Stimulated activated CD4-positive, alpha-beta T cell treated with anti-CD3 and anti-CD28 coated beads, Interleukin-2, amount 100 ng/mL, for 24 hours (primary cell): ENCODE measurements at regions not wholly inside any gene's neighbourhood (a gene's known extent, or its start where the extent isn't known, plus 50 kb on each side); places are given as distances from the start of the nearest gene placed in this dataset.

Experiments used
- DNase-seq, 2 donors: peaks; one replicate each; pipeline ENCODE4 v3.0.0-alpha.2; 2020

DNA sequence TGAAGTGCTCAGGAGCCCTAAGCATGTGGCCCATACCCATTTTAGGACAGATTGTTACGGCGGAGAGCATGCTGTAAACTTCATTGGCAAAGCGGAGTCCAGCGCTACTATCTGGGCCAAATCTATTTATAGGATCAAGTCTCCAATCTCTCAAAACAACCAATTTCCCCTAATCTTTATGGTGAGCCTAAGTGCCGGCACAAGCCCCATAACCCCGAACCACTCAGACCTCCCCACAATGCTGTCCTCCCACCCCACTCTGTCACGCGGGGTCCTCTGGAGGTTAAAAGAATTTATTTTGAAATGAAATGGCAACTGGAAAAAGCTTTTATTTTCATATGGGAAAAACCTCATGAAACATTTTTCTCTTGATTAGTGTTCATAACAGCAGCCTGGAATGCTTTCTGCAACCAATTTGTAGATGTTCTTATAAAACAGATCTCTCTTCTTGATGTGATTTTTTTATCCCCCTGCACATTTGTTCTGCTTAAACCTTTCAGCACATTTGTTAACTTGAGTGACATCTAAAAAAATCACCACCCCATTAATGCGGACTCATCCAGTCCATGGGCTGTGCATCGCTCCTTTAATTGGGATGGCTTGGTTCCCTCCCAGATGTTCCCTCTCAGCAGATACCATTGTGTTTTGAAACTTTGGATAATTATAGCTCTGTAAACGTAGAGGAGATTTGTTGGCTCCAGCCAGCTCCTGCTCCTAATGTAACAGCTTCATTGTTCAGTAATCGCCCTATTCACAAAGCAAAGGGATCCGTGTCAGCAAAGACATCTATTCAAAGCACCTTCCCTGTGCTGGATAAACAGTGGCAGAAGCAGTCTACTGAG, 323.6 kb downstream of the CD83 start:
- no peak for DNase-seq

DNA sequence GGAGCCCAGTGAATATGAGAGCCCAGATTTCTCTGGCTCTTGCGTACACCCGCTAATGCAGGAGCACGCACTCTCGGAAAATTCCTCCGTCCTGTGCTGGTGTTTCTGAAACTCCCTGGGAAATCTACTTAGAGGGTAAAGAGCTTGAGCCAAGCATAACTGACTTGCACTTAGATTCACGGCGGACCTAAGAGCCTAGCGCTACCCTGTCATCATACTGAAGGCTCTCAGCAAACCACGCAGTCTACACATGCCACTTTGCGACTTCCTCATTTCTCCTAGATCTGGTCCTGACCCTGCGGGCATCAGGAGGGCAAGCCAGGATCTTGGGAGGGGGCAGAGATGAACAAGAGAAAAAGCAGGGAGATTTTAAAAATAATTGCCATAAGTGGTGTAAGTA, 324.7 kb downstream of the CD83 start:
- no peak for DNase-seq

DNA sequence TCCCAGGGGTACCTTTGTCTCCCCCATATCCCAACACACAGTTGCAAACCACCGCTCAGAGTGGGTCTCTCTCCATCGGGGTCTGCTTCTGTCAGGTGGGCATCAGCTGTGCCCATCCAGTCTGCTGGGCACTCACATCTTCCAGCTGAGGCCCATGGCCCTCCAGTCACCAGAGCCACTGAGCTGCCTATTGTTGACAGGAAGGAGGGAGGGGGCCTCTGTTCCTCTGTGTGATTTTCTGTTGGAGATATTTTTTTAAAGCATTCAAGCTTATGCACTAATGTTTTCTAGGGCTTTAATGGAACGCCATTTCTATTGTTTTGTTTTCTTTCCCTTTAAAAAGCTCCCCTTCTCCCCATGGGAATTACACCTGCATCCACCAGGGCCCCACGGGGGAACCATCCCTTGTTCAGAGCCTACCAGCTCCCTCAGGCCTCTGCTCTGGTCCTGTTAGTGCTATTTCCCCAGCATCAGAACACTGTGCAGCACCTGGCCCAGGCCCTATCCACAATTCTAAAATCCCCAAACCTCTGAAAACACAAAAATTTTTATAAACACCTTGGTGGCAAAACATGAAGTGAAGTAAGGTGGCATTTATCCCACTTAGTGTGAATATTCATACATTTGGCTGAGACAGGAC, 326.2 kb downstream of the CD83 start:
- DNase-seq: no peak

DNA sequence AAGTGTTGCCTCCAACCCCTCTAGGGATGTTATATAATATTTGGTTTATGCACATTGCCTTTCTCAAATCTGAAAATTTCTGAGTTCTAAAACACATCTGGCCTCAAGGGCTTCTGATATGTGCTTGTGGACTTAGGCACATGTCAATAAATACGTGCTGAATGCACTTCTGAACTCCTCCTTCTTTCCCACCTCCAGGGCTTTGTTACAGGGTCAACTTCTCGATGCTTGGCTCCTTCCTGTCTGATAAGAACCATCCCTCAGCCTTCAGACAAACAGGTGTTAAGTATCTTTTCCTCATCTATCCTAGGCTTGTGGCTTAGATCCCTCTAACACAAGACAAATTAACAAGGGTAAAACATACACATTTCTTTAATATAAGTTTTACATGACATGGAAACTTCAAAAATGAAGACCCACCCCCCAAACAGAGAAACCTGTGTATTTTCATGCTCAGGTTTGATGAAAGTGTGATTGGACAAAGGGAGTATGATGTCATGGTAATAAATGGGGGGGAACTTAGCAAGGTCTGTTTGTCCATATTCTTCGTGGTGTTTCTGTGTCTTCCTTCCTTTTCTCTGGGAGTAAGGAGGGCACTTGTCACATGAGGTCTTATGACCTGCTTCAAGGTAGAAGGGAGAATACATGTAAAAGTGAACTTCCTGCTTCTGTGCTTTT, 326.9 kb downstream of the CD83 start:
- no peak for DNase-seq

DNA sequence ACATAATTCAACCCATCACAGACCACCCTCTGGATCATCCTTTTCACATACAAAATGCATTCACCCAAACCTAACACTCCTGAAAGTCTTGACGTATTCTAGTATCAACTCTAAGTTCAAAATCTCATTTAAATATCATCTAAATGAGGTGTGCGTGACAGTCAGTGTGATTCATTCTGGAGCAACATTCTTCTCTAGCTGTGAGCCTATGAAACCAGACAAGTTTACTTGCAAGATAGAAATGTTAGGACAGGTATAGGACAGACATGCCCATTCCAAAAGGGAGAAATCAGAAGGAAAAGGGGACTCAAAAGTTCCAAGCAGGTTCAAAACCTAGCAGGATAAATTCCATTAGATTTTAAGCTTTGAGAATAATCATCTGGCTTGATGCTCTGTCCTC, 329.7 kb downstream of the CD83 start:
- no peak for DNase-seq

DNA sequence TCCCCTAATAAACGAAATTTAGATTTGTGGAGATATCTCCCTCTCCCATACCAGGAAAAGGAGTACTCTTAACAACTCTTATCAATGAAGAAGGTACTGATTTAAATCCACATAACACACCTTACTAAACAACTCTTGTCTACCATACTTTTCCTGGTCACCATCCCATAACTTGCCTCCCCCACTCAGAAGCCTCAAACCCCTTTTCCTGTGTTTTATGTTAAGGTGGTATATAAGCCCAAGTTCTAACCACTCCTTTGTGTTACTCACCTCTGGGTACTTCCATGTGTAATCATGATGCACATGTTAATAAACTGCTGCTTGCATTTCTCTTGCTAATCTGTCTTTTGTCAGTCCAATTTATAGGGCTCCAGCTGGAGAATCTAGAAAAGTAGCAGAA, 330.7 kb downstream of the CD83 start:
- no peak for DNase-seq

DNA sequence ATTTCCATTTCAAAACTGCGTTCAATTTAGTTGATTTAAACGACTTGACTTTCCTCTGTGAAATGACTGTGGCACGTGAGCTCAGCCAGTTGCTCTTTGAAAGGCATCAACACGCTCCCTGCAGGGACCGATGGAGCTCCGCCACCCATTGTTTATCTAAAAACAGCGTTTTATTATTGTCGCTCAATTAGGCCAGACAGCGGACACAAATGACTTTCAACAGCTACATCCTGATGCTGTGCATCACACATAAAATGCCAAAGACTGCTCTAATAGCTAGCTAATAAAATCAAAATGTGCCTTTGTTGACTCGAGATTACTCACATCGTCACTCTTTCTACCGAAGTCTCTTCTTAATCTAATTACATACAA, 332.5 kb downstream of the CD83 start:
- DNase-seq: no peak

DNA sequence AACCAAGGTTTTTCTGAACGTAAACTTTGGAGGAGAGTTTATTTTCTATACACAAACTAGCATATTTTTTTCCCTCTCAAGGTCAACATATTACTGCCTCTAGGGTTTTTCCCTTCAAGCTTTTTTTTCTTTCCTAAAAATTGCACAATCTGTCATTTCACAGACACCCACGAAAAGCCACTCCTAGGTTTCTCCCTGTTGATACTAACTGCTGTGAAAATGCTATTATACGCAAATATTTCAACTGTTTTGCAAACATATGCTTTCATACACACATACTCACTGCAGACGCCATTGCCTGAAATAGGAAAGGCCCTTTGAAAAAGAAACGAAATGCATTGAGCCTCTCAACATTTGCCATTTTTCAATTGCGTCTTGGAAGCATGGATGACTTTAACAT, 333.0 kb downstream of the CD83 start:
- DNase-seq: no peak

DNA sequence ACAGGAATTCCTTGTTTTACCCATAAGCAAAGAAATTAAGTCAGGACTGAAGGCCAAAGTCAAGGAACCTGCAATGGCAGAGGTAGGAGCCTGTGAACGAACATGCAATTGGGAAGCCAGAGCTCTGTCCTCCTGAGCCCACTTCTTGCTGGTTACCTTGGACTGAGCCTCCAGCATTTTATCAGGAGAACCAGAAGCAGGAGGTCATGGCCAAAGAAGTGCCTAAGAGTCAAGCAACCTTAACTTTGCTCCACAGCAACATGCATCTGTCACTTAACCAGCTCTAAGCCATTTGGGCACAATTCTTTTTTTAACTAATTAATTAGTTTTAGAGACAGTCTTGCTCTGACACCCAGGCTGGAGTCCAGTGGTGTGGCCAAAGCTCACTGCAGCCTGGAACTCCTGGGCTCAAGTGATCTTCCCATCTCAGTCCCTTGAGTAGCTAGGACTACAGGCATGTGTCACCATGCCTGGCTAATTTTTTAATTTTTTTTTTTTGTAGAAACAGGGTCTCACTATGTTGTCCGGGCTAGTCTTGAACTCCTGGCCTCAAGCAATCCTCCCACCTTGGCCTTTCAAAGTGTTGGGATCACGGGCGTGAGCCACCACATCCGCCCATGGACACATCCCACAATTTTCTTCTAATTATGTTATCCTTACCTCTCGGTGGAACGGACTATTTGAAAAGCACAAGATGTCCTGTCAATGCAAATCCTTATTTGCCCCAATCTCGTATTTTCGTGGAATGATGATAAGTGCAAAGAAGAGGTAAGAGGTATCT, 334.2 kb downstream of the CD83 start:
- no peak for DNase-seq

DNA sequence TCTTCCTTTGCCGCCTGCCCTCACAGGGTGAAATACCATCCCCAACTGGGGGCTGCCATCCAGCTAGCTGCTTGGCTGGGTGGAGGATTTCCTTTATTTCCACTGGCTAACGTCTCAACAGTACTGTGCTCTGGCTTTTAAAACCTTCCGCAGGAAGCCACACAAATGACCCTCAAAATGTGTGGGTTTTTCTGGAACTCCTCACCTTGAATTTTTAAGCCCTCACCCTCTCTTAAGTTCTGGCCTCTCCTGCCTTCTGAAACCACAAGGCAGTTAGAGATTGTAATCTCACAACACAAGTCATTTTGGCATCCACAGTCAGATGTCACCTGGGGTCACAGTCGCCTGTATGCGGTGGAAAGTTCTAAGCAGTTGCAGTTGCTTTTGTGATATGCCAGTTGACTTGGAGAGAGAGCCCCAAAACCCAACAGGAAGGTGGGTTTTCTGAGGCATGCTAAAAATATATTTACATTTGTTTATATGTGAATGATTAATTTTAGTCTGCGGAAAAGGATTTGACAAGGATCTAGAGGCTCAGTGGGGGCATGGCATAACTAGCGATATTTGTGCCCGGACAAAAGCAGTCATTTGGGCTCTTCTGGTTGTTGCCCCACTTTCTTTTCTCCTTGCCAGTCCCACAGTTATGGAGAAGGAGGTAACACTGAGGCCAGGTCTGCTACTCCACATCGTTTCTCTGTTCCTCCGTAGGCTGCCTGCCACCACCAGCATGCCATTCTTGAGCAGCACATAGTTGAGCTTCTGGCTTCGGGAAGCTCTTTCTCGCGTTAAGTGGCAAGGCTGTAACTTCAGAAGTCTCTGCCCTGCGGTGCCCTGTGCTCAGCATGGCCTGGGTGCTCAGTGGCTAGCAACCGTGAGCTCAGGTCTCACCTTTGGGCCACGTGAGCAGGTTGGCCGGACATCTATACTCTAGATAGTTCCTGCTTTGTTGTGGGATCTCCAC, 335.3 kb downstream of the CD83 start:
- DNase-seq: peak; percentile 58 to 64

DNA sequence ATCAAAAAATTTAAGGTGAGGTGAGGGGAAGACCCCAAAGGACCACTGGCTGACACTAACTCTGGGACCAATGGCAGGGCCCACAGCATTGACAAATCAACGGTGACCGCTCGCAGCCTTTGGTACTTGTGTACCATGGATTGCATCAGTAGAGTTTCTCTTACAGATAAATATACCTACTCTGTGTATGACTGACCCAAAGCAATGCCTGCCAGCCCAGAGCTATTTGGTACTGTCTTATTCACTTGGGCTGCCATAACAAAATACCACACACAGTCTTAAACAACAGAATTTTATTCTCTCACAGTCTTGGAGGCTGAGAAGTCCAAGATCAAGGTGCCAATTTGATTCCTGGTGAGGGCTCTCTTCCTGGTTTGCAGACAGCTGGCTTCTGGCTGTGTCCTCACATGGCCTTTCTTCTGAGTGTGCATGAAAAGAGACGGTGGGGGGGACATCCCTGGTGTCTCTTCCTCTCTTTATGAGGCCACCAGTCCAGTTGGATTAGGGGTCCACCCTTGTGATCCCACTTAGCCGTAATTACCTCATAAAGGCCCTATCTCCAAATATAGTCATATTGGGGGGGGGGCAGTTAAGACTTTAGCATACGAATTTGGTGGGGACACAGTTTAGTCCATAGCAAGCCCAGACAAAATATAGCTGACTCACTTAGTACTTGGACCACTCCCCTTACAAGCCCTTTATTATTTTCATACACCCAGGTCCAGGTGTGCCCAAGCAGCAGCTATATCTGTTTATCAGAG, 336.3 kb downstream of the CD83 start:
- DNase-seq: no peak

DNA sequence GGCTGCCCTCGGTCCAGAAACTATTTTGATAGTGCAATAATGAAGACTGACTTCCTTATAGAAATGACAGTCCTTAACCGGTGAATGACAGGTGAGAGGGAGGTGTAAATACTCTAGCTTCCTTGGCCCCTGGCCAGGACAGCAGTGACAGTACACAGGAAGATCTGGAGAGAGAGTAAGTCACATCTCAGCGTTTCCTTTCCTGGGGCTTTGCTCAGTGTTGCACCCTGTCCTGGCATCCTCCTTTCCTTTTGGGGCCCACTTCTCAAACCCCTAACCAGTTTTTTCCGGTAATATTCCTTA, 336.9 kb downstream of the CD83 start:
- peak; percentile 24 to 59 for DNase-seq

DNA sequence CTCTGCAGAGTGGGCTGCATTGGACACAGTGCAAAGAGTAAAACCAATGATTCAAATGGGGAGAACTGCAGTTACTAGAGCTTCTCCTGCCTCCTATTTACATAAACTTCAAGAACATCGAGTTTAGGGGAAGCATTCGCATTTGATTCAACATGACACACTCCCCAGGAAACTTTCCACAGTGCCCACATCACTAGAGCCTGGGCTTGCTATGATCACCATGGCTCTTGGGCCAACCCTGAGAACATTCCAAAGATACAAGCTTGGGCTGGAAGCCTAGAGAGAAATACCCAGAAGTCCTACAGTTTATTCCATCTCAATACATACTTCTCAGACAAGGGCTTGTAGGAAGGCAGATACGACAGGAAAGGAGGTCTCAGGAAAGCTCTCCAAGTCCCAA, 337.9 kb downstream of the CD83 start:
- DNase-seq: no peak

DNA sequence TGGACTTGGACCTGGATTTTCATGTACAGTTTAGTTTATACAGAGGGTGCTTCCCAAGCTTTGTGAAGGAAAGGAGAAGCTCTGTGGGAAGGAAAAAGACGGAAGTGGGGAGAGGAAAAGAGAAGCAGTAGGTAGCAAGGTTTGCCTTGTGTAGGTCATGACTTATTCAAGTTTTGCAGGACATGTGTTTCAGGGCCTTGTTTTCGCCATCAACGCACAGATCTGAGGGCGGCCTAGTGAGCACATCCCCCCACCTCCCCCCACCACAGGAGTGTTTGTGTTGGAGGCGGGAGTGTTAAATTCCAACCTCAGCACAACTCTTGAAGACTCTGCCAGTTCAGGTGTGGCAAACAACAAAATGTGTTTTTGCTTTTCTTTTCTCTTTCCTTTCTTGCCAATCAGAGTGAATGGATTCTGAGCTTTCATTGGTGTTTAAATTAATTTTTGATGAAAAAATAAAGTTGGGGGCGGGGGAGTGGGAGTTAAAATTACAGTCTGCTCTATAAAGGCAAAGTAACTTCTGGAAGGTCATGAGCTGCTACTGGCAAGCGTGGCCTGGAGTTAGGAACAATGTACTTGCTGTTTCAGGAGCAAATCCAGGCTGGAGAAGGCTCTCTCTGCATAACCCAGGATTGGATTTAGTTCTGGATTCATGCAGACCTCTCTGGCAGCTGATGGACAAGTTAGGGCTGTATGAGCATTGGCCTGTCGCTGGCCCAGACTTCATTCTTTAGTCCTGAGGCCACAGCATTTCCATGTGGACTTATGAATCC, 338.5 kb downstream of the CD83 start:
- no peak for DNase-seq

DNA sequence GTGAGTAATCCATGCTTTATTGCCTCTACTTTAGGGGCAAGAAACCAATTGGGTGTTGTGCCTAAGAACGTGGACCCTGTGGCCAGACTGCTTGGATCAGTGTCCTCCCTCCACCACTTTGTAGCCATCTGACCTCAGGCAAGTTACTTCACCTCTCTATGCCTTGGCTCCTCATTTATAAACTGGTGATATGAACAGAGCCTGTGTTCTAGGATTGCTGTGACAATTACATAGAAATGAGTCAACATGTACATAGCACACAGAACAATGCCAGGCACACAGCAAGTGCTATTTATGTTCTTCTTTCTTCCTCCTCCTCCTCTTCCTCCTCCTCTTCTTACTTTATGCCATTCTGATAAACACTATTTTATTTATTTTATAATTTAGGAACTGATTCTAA, 339.4 kb downstream of the CD83 start:
- DNase-seq: no peak

DNA sequence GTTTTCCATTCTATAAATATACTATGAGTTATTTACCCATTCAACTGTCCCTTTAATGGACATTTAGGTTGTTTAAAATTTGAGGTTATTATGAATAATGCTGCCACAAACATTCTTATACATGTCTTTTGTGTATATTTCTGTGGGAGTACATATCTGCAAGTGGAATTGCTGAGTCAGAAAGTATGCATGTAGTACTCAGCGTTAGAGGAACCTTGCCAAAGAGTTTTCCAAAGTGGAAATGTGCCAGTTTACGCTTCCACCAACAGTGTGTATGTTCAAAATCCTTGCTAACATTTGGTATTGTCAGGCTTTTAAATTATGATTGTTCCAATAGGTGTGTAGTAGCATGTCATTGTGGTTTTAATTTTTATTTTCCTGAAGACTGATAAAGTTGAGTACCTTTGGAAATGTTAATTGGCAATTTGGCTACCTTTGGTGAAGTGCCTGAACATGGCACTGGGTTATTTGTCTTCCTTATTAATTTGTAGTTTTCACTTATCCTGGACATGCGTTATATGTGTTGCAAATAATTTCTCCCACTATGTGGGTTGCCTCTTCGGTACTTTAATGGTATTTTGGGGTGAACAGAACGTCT, 341.2 kb downstream of the CD83 start:
- DNase-seq: no peak

DNA sequence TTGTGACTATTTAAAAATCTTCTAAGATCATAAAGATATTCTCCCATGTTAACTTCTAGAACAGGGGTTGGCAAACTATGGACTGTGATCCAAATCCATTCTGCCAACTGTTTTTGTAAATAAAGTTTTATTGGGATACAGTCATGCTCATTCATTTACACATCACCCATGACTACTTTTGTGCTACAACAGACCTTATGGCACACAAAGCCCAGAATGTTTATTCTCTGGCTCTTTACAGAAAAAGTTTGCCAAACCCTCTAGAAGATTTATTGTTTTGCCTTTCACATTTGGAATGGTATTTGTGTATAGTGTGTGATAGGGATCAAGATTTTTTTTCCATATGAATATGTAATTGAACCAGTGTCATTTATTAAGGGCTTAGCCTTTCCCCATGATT, 341.7 kb downstream of the CD83 start:
- DNase-seq: no peak

DNA sequence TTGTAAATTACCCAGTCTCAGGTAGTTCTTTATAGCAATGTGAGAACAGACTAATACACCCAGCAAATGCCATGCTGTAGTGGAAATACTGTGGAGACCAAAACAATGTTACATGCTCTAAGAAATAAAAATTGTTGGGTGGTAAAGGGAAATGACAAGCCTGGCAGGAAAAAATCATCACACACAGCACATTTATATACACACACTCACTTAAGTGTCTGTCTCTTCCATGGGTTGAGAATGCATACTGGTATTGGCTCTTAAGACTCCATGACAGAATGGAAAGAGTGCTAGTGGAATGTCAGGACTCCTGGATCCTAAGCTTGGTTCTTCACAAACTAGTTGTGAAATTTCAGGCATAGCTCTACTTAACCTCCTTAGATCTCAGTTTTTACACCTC, 343.0 kb downstream of the CD83 start:
- no peak for DNase-seq

DNA sequence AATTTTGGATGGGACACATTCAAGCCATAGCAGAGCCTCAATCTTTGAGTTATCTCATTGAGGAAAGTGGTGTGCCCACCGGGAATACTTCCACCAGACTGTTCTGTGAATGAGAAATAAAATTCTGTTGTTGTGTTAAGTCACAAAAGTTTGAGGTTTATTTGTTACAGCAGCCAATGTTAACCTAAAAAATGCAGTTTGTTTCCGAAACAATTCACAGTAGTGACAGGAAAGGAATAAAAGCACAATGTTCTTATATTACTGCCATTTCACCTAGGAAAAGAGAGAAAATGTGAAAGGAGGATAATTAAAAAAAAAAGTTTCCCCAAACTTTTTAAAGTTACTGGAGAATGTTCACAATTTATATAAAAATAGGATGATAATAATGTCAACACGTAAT, 344.6 kb downstream of the CD83 start:
- DNase-seq: no peak

DNA sequence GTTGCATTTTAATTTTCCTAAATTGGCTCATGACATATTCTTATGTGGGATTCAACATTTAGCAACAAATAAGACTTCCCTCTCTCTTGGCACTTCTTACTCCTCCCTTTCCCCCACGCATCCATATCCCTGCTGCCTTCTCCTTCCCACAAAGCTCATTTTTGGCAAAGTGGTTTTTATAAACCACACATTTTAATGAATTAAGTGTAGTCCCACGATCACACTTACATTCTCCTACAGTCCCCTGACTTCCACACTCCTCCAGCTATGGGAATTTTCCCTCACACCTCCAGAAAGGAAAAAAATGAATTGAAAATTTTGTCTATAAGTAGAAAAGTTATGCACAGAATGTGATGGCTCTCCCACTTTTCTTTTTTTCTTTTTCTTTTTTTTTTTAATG, 345.0 kb downstream of the CD83 start:
- DNase-seq: no peak
